ENCODE measurements at regions not wholly inside any gene's neighbourhood (a gene's known extent, or its start where the extent isn't known, plus 50 kb on each side); places are given as distances from the start of the nearest gene placed in this dataset.
A peak's percentile ranks its signal among the peaks of the same experiment; 100 is the strongest.

- peak overlapping the region; percentile 86; the same call in 1 of the 2 replicates for H2AK5ac ChIP-seq (ENCODE audit: low read depth, low read length)
Measured at GRCh38 chr11:13118194-13118593, 109.1 kb downstream of the RASSF10 start.

More at GRCh38 chr11:13118194-13118593, 109.1 kb downstream of the RASSF10 start:
- WGBS, 2 experiments (ENCODE audit: extremely low coverage in 2 of 2, insufficient read length in 1 of 2): no CpG with 5 or more reads among the region's 5 CpGs
- Histone ChIP-seq H2BK20ac (ENCODE audit: low read depth, low read length) (peak overlapping the region; percentile 93), H3K27me3 (ENCODE audit: control insufficient read depth, insufficient read depth, low read length) (no peaks in the 10 kb centered on the region), H4K5ac (ENCODE audit: low read depth, low read length) (no peak overlapping the region), H3K9ac (ENCODE audit: low read depth, low read length) (no peak overlapping the region), H2AFZ (replicated peaks; ENCODE audit: low read length, poor library complexity) (peak overlapping the region; percentile 74), H3K23ac (ENCODE audit: low read depth, low read length) (0 out of 2 replicates have a peak overlapping the region, but pooled peaks have one; percentile 33), H3K56ac (ENCODE audit: extremely low read depth, insufficient read depth, low read length) (no peak overlapping the region; the same call in 1 of the 2 replicates), H2AK9ac (replicated peaks; ENCODE audit: low read depth, low read length, poor library complexity) (peak overlapping the region; percentile 68), H3K27ac (ENCODE audit: insufficient read depth, low read length) (peak overlapping the region; percentile 4; the same call in 1 of the 2 replicates), H3K14ac (replicated peaks; ENCODE audit: low read depth, low read length) (peak overlapping the region; percentile 69), H3K18ac (ENCODE audit: low read depth, low read length) (peak overlapping the region; percentile 7; the same call in 1 of the 2 replicates), H2BK120ac (ENCODE audit: low read depth, low read length) (peak overlapping the region; percentile 91), H3K36me3 (ENCODE audit: control insufficient read depth, insufficient read depth, low read length) (no peaks in the 10 kb centered on the region), H3K4ac (ENCODE audit: low read depth, low read length) (peak overlapping the region; percentile 82), H4K8ac (ENCODE audit: low read depth in 2 of 2, low read length in 2 of 2) (peak overlapping the region in 1 of 2 experiments; percentile 55; a peak in 3 of 4 replicates), H3K4me3 (ENCODE audit: insufficient read depth, low read depth, low read length) (no peak overlapping the region), H3K4me2 (ENCODE audit: low read depth, low read length) (peak overlapping the region; percentile 11; the same call in 1 of the 2 replicates), H2BK15ac (ENCODE audit: low read depth, low read length) (peak overlapping the region; percentile 9; the same call in 1 of the 3 replicates), H3K9me3 (ENCODE audit: control insufficient read depth, insufficient read depth, low read length) (no peaks in the 10 kb centered on the region), H4K20me1 (ENCODE audit: insufficient read depth, low read length) (no peaks in the 10 kb centered on the region), H3K79me1 (ENCODE audit: low read depth in 1 of 2, low read length in 2 of 2) (no peaks in the 10 kb centered on the region), H4K91ac (ENCODE audit: insufficient read depth, low read depth, low read length) (peak overlapping the region; percentile 63), H3K9me1 (ENCODE audit: insufficient read depth, low read length) (peaks cover 13% of the 10 kb centered on the region), H2BK5ac (ENCODE audit: low read depth, low read length, poor library complexity, severe bottlenecking) (peak overlapping the region; percentile 81), H3K4me1 (ENCODE audit: control insufficient read depth, insufficient read depth, low read length) (peaks cover 18% of the 10 kb centered on the region)
- CTCF ChIA-PET: interaction anchor here (0.5 to 0.9 kb wide), 2 partner anchors 9 to 155 kb away, joined by 3 read pairs; no protein-coding TSS in a partner anchor
- in situ Hi-C loops (cut with MboI; ENCODE audit: low sequenced_read_pairs): no loop called here
- DNase-seq (peak; percentile 97), ATAC-seq (ENCODE audit: low read depth) (peak; percentile 88)
- intact Hi-C loops (cut with micrococcal nuclease): no loop called here
- dilution Hi-C loops (cut with HindIII; ENCODE audit: low sequenced_read_pairs, unreplicated experiment): no loop called here
- no TSS peak for BruUV-seq (replicated peaks)
- no peak for TF ChIP-seq MAFK (IDR thresholded peaks at IDR 0.05; ENCODE audit: low read depth, low read length)
- peak; percentile 68; the same call in 1 of the 2 replicates for TF ChIP-seq RFX5 (IDR thresholded peaks at IDR 0.05; ENCODE audit: low read depth, low read length)
- no peak for TF ChIP-seq NFE2L2 (IDR thresholded peaks at IDR 0.05; ENCODE audit: low read depth, low read length)
- peak; percentile 61 for TF ChIP-seq BHLHE40 (IDR thresholded peaks at IDR 0.05; ENCODE audit: low read depth, low read length)
- no peak for TF ChIP-seq USF2 (IDR thresholded peaks at IDR 0.05; ENCODE audit: low read depth, low read length)
- TF ChIP-seq FOS (IDR thresholded peaks at IDR 0.05; ENCODE audit: low read depth, low read length): 0 out of 2 replicates have a peak, but pooled peaks have one; percentile 16
- TF ChIP-seq MXI1 (IDR thresholded peaks at IDR 0.05; ENCODE audit: borderline replicate concordance, low read depth, low read length): no peak
- TF ChIP-seq CTCF (conservative IDR thresholded peaks at IDR 0.05; ENCODE audit: low read depth, low read length): no peak
- TF ChIP-seq POLR2A (IDR thresholded peaks at IDR 0.05; ENCODE audit: low read depth, low read length): no peak
- no peak for TF ChIP-seq SMC3 (IDR thresholded peaks at IDR 0.05; ENCODE audit: low read depth, low read length)
- no peak for TF ChIP-seq CHD1 (IDR thresholded peaks at IDR 0.05; ENCODE audit: low read depth, low read length)
- peak; percentile 9; the same call in 1 of the 2 replicates for TF ChIP-seq CEBPB (IDR thresholded peaks at IDR 0.05; ENCODE audit: low read depth, low read length)
- TF ChIP-seq ELK1 (IDR thresholded peaks at IDR 0.05; ENCODE audit: borderline replicate concordance, low read depth, low read length): no peak
- TF ChIP-seq RCOR1 (IDR thresholded peaks at IDR 0.05; ENCODE audit: insufficient replicate concordance, low read length): no peak
- no peak for TF ChIP-seq RAD21 (IDR thresholded peaks at IDR 0.05; ENCODE audit: low read length)
- peak; percentile 41; the same call in 1 of the 2 replicates for TF ChIP-seq MAZ (IDR thresholded peaks at IDR 0.05; ENCODE audit: borderline replicate concordance, low read depth, low read length)
- POLR2A ChIA-PET (ENCODE audit: unreplicated experiment): no interaction called here

All from IMR-90 (cell line).